ENCODE measurements at regions not wholly inside any gene's neighbourhood (a gene's known extent, or its start where the extent isn't known, plus 50 kb on each side); places are given as distances from the start of the nearest gene placed in this dataset.

DNA sequence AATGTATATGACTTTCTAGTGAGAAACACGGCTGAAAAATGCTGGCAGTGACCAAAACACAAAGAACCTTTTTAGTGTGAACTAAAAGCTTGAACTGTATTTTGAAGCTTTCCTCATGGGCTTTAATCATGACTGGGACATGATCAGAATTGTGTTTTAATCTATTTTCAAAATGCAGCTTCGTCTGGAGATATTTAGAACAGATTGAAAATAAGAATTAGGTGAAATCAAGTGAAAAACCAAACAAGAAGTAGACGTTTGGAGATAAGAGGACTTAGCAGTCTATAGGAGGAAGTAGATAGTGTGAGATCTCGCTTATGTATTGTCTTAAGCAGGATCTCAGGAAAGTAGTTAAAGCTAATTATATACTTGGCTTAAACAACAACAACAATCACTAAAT is 865.4 kb upstream of the MBL2 start:
- TF ChIP-seq, protein P1, sequence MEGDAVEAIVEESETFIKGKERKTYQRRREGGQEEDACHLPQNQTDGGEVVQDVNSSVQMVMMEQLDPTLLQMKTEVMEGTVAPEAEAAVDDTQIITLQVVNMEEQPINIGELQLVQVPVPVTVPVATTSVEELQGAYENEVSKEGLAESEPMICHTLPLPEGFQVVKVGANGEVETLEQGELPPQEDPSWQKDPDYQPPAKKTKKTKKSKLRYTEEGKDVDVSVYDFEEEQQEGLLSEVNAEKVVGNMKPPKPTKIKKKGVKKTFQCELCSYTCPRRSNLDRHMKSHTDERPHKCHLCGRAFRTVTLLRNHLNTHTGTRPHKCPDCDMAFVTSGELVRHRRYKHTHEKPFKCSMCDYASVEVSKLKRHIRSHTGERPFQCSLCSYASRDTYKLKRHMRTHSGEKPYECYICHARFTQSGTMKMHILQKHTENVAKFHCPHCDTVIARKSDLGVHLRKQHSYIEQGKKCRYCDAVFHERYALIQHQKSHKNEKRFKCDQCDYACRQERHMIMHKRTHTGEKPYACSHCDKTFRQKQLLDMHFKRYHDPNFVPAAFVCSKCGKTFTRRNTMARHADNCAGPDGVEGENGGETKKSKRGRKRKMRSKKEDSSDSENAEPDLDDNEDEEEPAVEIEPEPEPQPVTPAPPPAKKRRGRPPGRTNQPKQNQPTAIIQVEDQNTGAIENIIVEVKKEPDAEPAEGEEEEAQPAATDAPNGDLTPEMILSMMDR (optimal IDR thresholded peaks at IDR 0.05 in 1 of 3, IDR thresholded peaks at IDR 0.05 in 1 of 3, conservative IDR thresholded peaks at IDR 0.05 in 1 of 3; ENCODE audit: extremely low read depth in 1 of 3, insufficient read depth in 2 of 3, low read length in 3 of 3), result no peak
- TF ChIP-seq EZH2 (IDR thresholded peaks at IDR 0.05; ENCODE audit: low read length), result no peak
